Natural killer cell (primary cell): ENCODE measurements at regions not wholly inside any gene's neighbourhood (a gene's known extent, or its start where the extent isn't known, plus 50 kb on each side); places are given as distances from the start of the nearest gene placed in this dataset.

Experiments
- ATAC-seq, 3 donors: fragments of 150-1000 bp in 2 of 3; fragments of 200-7000 bp in 1 of 3; cut with Tn5 transposase; 1 replicate in 1 of 3; 2 replicates in 2 of 3; pipeline ENCODE4 v1.10.0; 2021; ENCODE audit warnings: mild to moderate bottlenecking in 2 of 3, moderate library complexity in 2 of 3
- DNase-seq, 2 donors: peaks; one replicate each; pipeline versions ENCODE4 v3.0.0 to v3.0.0-alpha.2; 2013 to 2021; ENCODE audit warnings: mixed read lengths in 1 of 2
- H3K27ac ChIP-seq: one replicate; pipeline ENCODE4 v1.5.1; 2013; ENCODE audit warnings: mild to moderate bottlenecking, low read length
- H3K27me3 ChIP-seq: one replicate; pipeline ENCODE4 v1.6.1; 2013; ENCODE audit warnings: low read length; ENCODE audit not compliant: control insufficient read depth, insufficient read depth
- H3K36me3 ChIP-seq: one replicate; pipeline ENCODE4 v1.6.1; 2013; ENCODE audit warnings: low read length; ENCODE audit not compliant: control insufficient read depth, insufficient read depth
- H3K4me1 ChIP-seq: one replicate; pipeline ENCODE4 v1.6.1; 2013; ENCODE audit warnings: low read length; ENCODE audit not compliant: control insufficient read depth, insufficient read depth
- H3K4me3 ChIP-seq: one replicate; pipeline ENCODE4 v1.5.1; 2013; ENCODE audit warnings: low read length
- H3K9me3 ChIP-seq: one replicate; pipeline ENCODE4 v1.6.1; 2013; ENCODE audit warnings: low read length; ENCODE audit not compliant: control insufficient read depth, insufficient read depth
- H3K27ac Mint-ChIP-seq, 2 donors: one replicate each; pipeline ENCODE4 v1.8.0; 2022; ENCODE audit warnings: mild to moderate bottlenecking in 2 of 2, mixed read lengths in 2 of 2, moderate library complexity in 1 of 2
- H3K27me3 Mint-ChIP-seq, 2 donors: one replicate each; pipeline ENCODE4 v1.8.0; 2022; ENCODE audit warnings: low read depth in 2 of 2, mixed read lengths in 2 of 2
- H3K36me3 Mint-ChIP-seq: one replicate; pipeline ENCODE4 v1.8.0; 2022; ENCODE audit warnings: mixed read lengths
- H3K4me1 Mint-ChIP-seq, 2 donors: one replicate each; pipeline ENCODE4 v1.8.0; 2022; ENCODE audit warnings: mixed read lengths in 2 of 2
- H3K4me3 Mint-ChIP-seq: one replicate; pipeline ENCODE4 v1.8.0; 2022; ENCODE audit warnings: mild to moderate bottlenecking, moderate library complexity, mixed read lengths
- H3K9me3 Mint-ChIP-seq, 2 donors: one replicate each; pipeline ENCODE4 v1.8.0; 2022; ENCODE audit warnings: mixed read lengths in 2 of 2
- CTCF ChIP-seq: fragments of 200-600 bp; IDR thresholded peaks from one replicate; pipeline ENCODE4 v1.8.0; 2022; ENCODE audit warnings: antibody characterized with exemption
- WGBS: methylation state at CpG from one replicate; pipeline ENCODE4 v1.1.7; 2013; ENCODE audit warnings: missing lambda C conversion rate; ENCODE audit not compliant: insufficient coverage; 5-methylcytosine and 5-hydroxymethylcytosine counted together
- intact Hi-C: fragments of 100-400 bp; cut with micrococcal nuclease; formaldehyde crosslinking; loops from one replicate; pipeline ENCODE4 v1.14.2; 2022

- no peaks in the 10 kb centered on the region for H3K9me3 Mint-ChIP-seq
- no peak for TF ChIP-seq CTCF
- no peaks in the 10 kb centered on the region for H3K36me3 ChIP-seq
- H3K27me3 Mint-ChIP-seq, result peaks cover 3 to 29% of the 10 kb centered on the region in 2 donors
- H3K4me1 Mint-ChIP-seq, result no peaks in the 10 kb centered on the region
- no peaks in the 10 kb centered on the region for H3K4me1 ChIP-seq
- ATAC-seq (no peak), DNase-seq (no peak)
- H3K9me3 ChIP-seq, result no peaks in the 10 kb centered on the region
- 74% methylated on average over 9 of the region's 9 CpGs for WGBS
- H3K4me3 ChIP-seq, result no peak overlapping the region
- no peaks in the 10 kb centered on the region for H3K27me3 ChIP-seq
- no peak overlapping the region for H3K27ac ChIP-seq
- H3K27ac Mint-ChIP-seq, result no peak overlapping the region
- H3K4me3 Mint-ChIP-seq, result no peak overlapping the region
- no peaks in the 10 kb centered on the region for H3K36me3 Mint-ChIP-seq
- intact Hi-C loops, result no loop called here
Observed at GRCh38 chr5:159819591-159820411, 96.5 kb upstream of the ADRA1B start.

GRCh38 chr5:159820692-159821091 is 95.6 kb upstream of the ADRA1B start:
- no peak overlapping the region for H3K27ac ChIP-seq
- H3K4me1 Mint-ChIP-seq, result no peaks in the 10 kb centered on the region
- ATAC-seq, result no peak
- H3K4me3 Mint-ChIP-seq, result no peak overlapping the region
- TF ChIP-seq CTCF, result no peak
- no peaks in the 10 kb centered on the region for H3K4me1 ChIP-seq
- intact Hi-C loops, result no loop called here
- H3K27me3 ChIP-seq, result no peaks in the 10 kb centered on the region
- WGBS, result 83% methylated on average over 2 of the region's 3 CpGs
- H3K27ac Mint-ChIP-seq, result no peak overlapping the region
- no peaks in the 10 kb centered on the region for H3K36me3 Mint-ChIP-seq
- peaks cover 3 to 20% of the 10 kb centered on the region in 2 donors for H3K27me3 Mint-ChIP-seq
- H3K4me3 ChIP-seq, result no peak overlapping the region
- H3K9me3 ChIP-seq, result no peaks in the 10 kb centered on the region
- H3K36me3 ChIP-seq, result no peaks in the 10 kb centered on the region
- H3K9me3 Mint-ChIP-seq, result no peaks in the 10 kb centered on the region
- DNase-seq, result no peak

GRCh38 chr5:159821461-159821940 is 94.8 kb upstream of the ADRA1B start:
- TF ChIP-seq CTCF, result no peak
- Mint-ChIP-seq H3K36me3 (no peaks in the 10 kb centered on the region), H3K4me3 (no peak overlapping the region), H3K27me3 (peaks cover 3 to 20% of the 10 kb centered on the region in 2 donors), H3K27ac (no peak overlapping the region), H3K9me3 (no peaks in the 10 kb centered on the region), H3K4me1 (no peaks in the 10 kb centered on the region)
- no peak for DNase-seq
- H3K9me3 ChIP-seq, result no peaks in the 10 kb centered on the region
- no peak overlapping the region for H3K4me3 ChIP-seq
- ATAC-seq, result no peak
- intact Hi-C loops, result no loop called here
- WGBS, result 87% methylated on average over 8 of the region's 9 CpGs
- H3K27ac ChIP-seq, result no peak overlapping the region
- H3K36me3 ChIP-seq, result no peaks in the 10 kb centered on the region
- no peaks in the 10 kb centered on the region for H3K27me3 ChIP-seq
- H3K4me1 ChIP-seq, result no peaks in the 10 kb centered on the region
